Astrocyte of the cerebellum (primary cell): ENCODE measurements at regions not wholly inside any gene's neighbourhood (a gene's known extent, or its start where the extent isn't known, plus 50 kb on each side); places are given as distances from the start of the nearest gene placed in this dataset.

Source experiments
- DNase-seq: peaks from one replicate; pipeline ENCODE4 v3.0.0-alpha.2; 2011; ENCODE audit warnings: low read depth
- H3K4me3 ChIP-seq: 2 replicates; pipeline ENCODE4 v1.5.1; 2011; ENCODE audit warnings: mild to moderate bottlenecking, low read depth, low read length, moderate library complexity
- CTCF ChIP-seq: IDR thresholded peaks from 2 replicates; pipeline ENCODE4 v1.5.1; 2012; ENCODE audit warnings: low read length, low read depth, moderate library complexity, mild to moderate bottlenecking; ENCODE audit errors: missing control alignments
- in situ Hi-C: cut with HindIII; loops from 2 replicates; pipeline ENCODE4 v1.10.0; 2017; ENCODE audit warnings: low sequenced_read_pairs

DNA sequence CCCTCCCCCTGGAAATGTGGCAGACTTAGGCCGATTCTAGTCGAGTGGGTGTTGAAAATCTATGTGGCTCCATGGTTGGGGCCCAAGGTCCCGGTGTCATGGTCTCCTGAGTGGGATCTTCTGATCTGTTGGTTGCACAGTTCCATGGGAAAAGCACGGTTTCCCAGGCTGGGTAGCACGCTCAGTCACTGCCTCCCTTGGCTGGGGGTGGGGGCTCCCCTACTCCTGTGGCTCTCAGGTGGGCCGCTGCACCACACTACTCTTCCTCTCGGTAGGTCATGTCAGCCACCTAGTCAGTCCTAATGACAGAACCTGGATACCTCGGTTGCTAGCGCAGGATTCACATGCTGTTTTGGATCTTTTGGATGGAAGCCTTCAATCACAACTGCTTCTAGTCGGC lies 247.0 kb downstream of the SPRY2 start:
- in situ Hi-C loops: no loop called here
- no peak for TF ChIP-seq CTCF
- H3K4me3 ChIP-seq: no peak overlapping the region
- DNase-seq: no peak

DNA sequence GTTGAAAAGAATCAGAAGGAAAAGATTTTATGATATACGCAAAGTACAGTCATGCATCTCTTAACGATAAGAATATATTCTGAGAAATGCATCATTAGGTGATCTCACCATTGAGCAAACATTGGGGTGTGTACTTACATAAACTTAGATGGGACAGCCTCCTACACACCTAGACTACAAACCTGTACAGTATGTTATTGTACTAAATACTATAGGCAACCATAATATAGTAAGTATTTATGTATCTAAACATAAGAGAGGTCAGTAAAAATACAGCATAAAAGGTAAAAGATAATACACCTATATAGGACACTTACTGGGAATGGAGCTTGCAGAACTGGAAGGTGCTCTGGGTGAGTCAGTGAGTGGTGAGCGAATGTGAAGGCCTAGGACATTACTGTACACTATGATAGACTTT lies 254.6 kb downstream of the SPRY2 start:
- no peak for TF ChIP-seq CTCF
- in situ Hi-C loops: no loop called here
- H3K4me3 ChIP-seq: no peak overlapping the region
- DNase-seq: no peak

DNA sequence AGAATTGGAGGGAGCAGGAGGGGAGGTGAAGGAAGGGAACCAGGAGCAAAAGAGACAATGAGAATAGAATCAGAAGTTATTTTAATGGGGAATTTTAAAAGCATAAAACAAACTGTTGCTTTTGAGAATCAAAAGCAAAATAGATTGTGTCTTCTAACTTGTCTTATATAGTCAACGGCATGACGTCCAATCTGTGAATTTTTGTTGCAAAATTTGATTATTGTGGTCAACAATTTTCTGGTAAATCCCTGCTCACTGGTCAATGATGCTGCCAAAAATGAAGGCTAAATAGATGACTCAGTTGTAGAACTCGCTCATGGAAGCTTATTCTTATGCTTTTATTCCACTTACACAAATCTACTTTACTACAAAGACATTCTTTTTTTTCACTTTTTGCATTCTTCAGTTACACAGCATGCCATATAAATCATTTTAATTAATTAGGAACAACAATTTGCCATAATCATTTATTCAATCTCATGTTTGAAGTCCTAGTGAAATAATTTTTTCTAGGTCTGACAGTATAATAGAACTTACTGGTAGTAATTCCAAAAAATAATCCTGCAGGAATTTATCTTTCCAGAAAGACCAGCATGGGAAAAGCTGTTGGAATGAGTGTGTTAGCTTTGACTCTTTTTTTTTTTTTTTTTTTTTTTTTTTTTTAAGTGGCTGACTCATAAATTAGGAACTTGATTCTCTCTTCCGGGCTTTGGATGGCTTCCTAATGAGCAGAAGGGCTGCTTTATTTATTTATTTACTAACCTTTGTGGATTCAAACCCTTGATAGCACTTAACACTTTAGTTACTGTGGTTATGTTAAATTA lies 256.9 kb downstream of the SPRY2 start:
- peak; percentile 98 for DNase-seq
- peak overlapping the region; percentile 11 for H3K4me3 ChIP-seq
- TF ChIP-seq CTCF: no peak
- in situ Hi-C loops: no loop called here

DNA sequence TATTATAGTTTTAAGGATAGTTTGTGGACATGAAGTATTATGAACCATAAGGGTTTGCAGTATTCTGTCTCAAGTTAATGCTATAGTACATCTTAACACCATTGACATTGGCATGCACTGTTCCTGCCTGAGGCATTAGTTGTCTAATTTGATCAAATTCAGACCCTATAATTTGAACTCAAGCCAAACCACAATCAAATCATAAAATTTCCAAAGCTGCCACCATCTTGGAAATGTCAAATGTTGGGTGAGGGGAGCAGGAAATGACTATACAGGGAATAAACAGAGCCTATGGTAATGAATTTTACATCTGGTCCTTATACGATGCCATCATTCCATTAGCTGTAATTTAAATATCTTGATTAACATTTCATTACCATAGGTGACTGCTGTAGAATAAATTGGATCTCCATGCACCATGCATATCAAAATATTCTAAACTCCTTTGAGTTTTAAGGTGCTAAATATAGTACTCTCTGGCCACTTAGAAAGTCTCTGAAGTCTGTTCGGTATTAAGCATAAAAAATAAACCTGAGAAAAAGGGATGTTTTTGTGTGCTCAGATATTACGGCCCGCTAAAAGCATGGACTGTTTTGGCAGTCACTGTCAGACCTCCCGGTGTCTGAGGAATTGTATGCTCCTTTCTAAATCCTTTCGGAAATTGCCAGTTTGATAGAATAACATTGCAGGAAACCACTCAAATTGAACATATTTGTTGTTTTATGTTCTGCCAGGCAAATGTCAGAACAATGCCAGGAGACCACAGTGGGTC lies 257.7 kb downstream of the SPRY2 start:
- in situ Hi-C loops: no loop called here
- H3K4me3 ChIP-seq: peak overlapping the region; percentile 11
- TF ChIP-seq CTCF: no peak
- DNase-seq: peak; percentile 89

GRCh38 chr13:80082396-80083080 lies 258.4 kb downstream of the SPRY2 start:
- TF ChIP-seq CTCF: no peak
- no peak overlapping the region for H3K4me3 ChIP-seq
- peak; percentile 29 for DNase-seq
- in situ Hi-C loops: no loop called here

DNA sequence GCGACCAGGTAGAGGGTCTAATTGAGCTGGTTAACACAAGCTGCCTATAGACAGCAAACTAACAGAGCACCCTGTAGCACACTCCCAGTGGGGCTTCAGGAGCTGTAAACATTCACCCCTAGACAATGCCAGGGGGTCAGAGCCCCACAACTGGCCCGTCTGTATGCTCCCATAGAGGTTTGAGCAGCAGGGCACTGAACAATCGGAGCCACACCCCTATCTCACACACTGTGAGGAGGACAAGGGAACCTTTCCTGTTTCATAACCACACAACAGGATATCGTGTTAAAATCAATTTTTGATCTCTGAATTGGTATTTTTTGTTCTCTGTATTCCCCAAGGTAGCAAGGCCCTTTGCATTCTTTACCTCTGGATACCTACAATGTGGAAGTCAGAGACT lies 266.1 kb downstream of the SPRY2 start:
- in situ Hi-C loops: no loop called here
- TF ChIP-seq CTCF: no peak
- H3K4me3 ChIP-seq: no peak overlapping the region
- no peak for DNase-seq
